Stromal cell of bone marrow (primary cell): ENCODE measurements at regions not wholly inside any gene's neighbourhood (a gene's known extent, or its start where the extent isn't known, plus 50 kb on each side); places are given as distances from the start of the nearest gene placed in this dataset.
"Not testable (repeated sequence)": the region's sequence is repeated elsewhere in the genome, so short reads cannot be mapped to it uniquely, and the experiment has no call there.

ENCODE experiments used
- DNase-seq: peaks from one replicate; pipeline ENCODE4 v3.0.0-alpha.2; 2012; ENCODE audit warnings: low read depth

GRCh38 chrX:35406386-35406785 lies 391.8 kb upstream of the MAGEB16 start:
- DNase-seq, result no peak

- no peak for DNase-seq
Observed at GRCh38 chrX:35416782-35417181, 381.4 kb upstream of the MAGEB16 start.

DNA sequence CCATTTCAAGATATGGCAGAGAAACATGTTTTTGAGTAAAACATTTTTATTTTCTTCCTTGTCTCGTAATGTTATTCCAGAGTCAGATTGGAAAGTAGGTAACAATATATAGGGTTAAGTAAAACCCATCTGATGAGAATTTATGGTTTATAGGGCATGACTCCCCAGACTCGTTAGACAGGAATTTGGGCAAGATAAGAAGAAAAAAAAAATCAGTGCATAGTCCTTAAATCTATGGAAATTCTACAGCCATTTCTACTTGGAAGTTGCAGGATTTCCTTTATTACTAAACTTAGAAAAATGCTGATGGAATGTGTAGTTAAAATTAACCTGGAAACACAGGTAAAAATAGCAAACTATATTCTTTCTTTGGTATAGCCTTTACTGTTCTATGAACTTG lies 366.1 kb upstream of the MAGEB16 start:
- no peak for DNase-seq

GRCh38 chrX:35439034-35439660 lies 359.0 kb upstream of the MAGEB16 start:
- DNase-seq, result no peak

DNA sequence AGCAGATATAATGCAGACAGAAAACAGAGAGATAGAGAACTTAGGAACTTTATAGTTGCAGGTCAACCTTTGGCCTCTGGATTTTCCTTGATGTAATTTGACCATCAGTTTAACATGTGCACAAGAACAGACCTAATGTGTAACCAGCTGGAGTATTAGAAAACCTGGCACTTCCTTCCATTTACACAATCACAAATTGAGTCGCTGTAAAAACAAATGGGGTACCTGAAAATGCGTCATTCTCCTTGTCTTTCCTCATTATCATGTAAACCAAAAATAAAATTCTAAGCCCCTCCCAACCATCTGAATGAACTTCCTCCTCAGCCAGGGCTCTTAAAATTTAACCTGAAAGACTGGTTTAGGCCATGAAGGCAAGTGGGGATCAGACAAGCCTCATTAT lies 358.4 kb upstream of the MAGEB16 start:
- no peak for DNase-seq

DNA sequence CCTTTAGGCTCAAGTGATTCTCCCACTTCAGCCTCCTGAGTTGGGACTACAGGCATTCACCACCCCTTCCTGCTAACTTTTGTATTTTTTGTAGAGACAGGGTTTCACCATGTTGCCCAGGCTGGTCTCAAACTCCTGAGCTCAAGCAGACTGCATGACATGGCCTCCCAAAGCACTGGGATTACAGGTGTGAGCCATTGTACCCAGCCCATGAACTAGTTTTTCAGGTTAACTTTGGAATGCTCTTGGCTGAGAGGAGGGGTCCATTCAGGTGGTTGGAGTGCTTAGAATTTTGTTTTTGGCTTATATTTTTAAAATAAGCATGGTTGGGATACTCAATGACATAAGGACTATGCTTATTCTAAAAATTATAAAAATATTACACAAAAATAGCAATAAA lies 355.7 kb upstream of the MAGEB16 start:
- DNase-seq, result no peak

- not testable (repeated sequence) for DNase-seq
Observed at GRCh38 chrX:35443091-35443582, 355.0 kb upstream of the MAGEB16 start.

- DNase-seq, result no peak
Observed at GRCh38 chrX:35444671-35445355, 353.3 kb upstream of the MAGEB16 start.

DNA sequence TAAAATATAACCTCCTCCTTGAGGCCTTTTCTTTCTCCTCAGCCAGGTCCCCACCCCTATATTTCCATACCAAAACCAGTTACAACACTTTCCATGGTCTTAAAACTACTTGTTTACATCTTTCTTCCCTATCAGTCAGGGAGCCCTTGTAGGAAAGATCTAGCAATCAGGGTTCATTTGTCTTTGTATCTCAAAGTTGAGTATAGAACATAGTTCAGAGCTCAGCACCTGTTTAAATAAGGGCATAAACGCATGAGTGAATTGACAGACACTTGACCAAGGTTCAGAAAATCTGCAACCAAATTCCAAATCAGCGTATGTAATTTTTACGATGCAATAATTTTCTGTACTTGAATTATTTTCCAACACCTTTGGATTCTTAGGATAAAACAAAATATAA lies 352.2 kb upstream of the MAGEB16 start:
- DNase-seq, result no peak

GRCh38 chrX:35456891-35457290 lies 341.3 kb upstream of the MAGEB16 start:
- DNase-seq, result no peak

DNA sequence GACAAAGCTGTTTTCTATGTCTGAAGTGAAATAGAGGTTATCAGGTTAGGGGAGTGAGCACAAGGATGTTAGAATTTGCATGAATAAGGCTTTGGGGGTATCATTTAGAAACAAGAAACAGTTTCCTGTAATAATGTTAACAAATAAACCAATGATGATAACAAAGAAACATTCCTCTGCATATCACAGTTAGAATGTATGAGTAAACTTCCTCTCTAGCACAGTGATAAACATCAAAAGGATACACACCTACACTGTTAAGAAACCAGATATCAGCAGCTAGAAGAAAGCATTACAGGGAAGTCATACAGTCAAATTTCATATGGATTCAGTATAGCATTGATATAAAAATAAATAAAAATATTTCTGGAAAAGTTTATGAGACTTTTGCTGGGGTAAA lies 340.0 kb upstream of the MAGEB16 start:
- no peak for DNase-seq

- DNase-seq, result no peak
Observed at GRCh38 chrX:35461164-35461563, 337.0 kb upstream of the MAGEB16 start.

DNA sequence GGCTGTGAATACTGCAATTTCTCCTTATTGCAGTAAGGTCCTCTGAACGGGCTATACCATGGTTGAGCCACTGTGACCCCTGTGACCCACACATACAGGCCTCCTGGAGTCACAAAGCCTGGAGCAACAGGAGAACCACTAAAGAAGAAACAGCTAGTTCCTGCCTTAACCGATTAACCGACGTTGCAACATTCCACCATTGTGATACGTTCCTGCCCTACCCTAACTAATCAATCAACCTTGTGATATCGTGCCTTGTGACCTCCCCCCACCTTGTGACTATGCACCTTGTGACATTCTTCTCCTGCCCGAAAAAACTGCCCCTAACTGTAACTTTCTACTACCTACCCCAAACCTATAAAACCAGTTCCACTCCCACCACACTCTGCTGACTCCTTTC lies 301.5 kb upstream of the MAGEB16 start:
- not testable (repeated sequence) for DNase-seq

DNA sequence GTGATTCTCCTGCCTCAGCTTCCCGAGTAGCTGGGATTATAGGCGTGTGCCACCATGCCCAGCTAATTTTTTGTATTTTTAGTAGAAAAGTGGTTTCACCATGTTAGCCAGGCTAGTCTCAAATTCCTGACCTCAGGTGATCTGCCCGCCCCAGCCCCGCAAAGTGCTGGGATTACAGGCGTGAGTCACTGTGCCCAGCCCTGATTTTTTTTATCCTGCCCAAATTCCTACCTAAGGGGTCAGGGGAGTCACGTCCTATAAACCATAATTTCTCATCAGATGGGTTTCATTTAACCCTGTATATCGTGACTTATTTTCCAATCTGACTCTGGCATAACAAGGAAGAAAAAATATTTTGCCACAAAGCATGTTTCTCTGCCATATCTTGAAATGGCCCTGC lies 300.7 kb upstream of the MAGEB16 start:
- not testable (repeated sequence) for DNase-seq

DNA sequence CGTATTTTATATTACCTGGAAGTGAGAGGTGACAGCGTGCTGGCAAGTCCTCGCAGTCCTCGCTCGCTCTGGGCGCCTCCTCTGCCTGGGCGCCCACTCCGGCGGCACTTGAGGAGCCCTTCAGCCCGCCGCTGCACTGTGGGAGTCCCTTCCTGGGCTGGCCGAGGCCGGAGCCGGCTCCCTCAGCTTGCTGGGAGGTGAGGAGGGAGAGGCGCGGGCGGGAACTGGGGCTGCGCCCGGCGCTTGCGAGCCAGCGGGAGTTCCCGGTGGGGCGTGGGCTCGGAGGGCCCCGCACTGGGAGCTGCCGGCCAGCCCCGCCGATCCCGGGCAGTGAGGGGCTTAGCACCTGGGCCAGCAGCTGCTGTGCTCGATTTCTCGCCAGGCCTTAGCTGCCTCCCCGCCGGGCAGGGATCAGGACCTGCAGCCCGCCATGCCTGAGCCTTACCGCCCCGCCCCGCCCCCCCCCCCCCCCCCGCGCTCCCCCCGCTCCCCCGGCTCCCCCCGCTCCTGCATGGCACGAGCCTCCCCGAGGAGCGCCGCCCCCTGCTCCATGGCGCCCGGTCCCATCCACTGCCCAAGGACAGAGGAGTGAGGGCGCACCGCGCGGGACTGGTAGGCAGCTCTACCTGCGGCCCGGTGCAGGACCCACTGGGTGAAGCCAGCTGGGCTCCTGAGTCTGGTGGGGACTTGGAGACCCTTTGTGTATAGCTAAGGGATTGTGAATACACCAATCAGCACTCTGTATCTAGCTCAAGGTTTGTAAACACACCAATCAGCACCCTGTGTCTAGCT lies 298.9 kb upstream of the MAGEB16 start:
- DNase-seq, result no peak

DNA sequence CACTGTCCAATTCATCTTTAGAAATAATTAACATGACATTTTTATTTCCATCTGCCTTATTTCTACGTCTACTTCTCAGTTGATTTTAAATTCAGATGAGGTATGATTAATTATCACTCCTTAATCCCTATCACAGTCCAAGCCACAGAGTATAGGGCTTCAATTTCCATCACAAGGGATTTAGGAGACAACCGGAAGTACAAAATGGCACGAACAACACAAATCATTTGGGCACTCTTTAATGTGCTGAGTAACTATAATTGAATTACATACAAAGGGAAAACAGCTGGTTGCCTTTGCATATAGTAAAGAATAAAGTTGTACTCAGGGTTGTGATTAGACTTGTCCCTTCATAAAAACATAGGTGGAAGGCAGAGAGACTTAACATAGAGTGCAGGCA lies 290.4 kb upstream of the MAGEB16 start:
- no peak for DNase-seq

GRCh38 chrX:35548003-35548402 lies 250.1 kb upstream of the MAGEB16 start:
- not testable (repeated sequence) for DNase-seq

DNA sequence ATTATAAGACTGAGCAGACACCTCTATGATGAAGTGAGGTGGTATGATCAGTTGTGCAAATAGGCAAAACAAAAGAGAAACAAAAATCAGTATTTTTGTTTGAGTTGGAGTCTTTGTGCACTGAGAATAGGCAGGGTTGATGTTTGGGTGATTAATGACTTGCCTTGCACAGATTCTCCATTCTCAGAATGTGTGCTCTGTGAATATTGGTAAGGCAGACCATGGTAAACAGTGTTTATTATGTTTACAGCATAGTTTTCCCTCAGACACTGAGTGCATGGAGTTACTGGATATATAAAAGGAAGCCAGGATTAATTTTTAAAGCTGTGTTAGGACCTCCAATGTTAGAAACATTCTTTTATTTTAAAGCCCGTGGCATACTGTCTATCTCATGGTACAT lies 240.2 kb upstream of the MAGEB16 start:
- DNase-seq, result no peak

DNA sequence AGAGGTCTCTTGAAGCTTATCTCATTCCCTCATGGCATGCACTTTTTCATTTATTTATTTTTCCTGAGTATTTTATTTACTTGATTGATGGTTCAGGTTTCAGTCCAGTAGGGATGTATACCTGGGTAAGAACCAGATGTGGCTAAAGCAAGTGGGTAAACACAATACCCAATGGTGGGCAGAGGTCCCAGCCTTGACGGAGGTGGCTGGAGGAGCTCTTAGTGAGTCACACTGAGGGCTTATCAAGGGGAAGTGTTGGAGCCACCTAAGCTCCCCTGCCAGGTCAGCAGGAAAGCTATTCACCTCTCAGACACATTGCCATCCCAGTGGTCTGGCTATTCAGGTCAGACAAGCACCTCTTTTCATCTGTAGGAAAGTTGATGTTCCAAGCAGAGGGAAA lies 236.2 kb upstream of the MAGEB16 start:
- DNase-seq, result no peak

DNA sequence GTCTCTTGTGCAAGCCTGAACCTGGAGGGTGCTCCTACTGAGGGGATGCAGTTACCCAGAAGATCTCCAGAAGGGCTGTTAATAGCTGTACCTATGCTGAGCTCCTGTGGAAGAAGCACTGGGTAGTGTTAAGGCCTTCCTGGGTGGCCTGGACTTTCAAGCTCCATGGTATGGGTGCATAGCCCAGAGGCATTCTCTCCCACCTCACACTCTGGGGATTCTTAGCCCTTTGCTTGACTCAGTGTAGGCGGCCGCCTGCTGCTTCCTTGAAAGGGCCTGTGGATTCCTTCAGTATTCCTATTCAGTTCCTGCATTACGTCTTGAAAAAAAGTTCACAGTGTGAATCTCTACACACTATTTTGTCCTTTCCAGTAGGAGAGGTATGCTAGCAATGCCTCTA lies 235.7 kb upstream of the MAGEB16 start:
- DNase-seq, result no peak

DNA sequence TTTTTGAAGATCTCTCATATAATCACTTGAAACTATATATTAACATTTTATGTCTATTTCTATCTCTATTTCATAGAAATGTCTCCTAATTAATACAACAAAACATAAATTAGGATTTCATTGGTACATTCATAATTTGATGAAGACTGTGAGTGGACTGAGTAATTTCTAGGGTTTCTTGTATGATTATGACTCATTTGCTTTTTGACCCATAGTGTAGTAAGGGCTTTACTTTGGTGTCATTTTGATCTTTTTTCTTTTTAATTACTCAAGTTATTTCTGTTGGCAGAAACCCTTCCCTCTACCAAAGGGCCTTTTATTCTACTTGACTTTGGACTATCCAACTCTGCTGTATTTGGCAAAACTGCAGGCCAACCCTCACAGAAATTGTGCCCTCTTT lies 207.9 kb upstream of the MAGEB16 start:
- no peak for DNase-seq

- not testable (repeated sequence) for DNase-seq
Observed at GRCh38 chrX:35611562-35611961, 186.6 kb upstream of the MAGEB16 start.

- DNase-seq, result no peak
Observed at GRCh38 chrX:35617836-35618235, 180.3 kb upstream of the MAGEB16 start.
